HG02798 (cell line): ENCODE measurements at regions not wholly inside any gene's neighbourhood (a gene's known extent, or its start where the extent isn't known, plus 50 kb on each side); places are given as distances from the start of the nearest gene placed in this dataset.

Experiments used
- ATAC-seq: cut with Tn5 transposase; IDR thresholded peaks from one replicate; pipeline ENCODE4 v1.9.1; 2021; ENCODE audit warnings: mild to moderate bottlenecking; ENCODE audit not compliant: unreplicated experiment, poor library complexity

- no peak for ATAC-seq
These were observed 110.7 kb upstream of the ADGRF1 start for GRCh38 chr6:47152666-47153403.

DNA sequence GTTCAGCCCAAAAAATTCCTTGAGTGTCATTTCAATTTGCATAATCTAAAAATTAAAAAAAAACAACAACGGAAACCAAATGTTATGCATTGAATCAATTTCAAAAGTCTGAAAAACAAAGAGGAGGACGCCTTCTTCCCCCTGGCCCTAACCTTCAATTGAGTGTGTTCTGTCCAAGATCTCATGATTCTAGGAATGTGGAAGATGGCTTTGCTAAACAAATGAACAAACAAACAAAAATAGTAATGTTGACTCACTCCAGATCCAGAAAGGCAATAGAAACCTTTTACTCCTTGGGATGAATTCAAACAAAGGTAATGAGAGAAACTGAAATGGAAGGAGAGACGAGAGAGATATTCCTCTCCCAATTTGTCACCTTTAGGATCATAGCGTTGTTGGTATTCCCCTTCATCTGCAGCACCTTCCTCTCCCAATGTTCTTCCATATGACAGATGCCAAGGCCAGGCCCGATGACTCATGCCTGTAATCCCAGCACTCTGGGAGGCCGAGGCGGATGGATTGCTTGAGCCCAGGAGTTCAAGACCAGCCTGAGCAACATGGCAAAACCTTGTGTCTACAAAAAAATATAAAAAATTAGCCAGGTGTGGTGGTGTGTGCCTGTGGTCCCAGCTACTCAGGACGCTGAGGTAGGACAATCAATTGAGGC, 109.2 kb upstream of the ADGRF1 start:
- ATAC-seq, result no peak

DNA sequence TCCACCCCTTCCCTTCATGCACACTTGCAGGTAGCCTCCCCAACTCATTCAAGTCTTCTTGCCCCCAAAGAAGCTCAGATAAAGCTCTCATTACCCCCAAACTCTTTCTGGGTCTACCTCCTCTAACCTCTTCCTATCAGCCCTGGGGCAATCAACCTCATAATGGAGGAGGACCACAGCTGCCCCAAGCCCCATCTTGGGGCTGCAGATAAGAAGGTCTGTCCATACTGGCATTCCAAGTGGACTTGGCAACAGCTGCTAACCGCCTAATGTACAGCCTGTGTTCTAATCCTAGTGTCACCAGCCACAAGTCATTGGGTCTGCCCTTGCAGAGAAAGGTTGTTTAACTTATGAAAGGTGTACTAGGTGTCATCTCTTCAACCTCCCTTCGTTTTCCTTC, 107.4 kb upstream of the ADGRF1 start:
- no peak for ATAC-seq

GRCh38 chr6:47149066-47149465, 106.9 kb upstream of the ADGRF1 start:
- ATAC-seq, result no peak

GRCh38 chr6:47147836-47148344, 105.8 kb upstream of the ADGRF1 start:
- ATAC-seq, result no peak

DNA sequence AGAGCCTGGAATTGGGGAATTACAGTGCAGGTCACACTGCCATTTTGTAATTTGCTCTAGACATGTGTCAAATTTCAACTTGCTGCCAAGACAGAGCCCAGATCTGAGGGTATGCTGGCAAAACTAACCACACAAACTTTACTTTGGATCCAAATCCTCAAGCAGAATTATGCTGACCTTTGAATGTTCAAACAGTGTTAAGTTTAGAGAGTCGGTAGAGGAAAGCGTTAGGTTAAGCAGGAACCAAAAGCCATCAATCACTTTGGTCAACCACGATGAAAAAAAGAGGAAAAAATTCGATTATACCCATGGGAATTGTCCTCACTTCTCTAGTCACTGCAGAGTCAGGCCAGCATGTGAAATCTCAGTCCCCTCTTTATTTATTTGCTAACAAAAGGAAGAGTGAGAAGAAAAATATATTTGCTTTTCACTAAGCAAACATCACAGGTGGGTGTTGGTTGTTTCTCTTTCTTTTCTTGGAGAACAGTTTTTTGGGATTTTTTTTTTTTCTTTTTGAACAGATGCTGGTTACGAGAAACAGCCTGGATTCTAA, 105.1 kb upstream of the ADGRF1 start:
- ATAC-seq, result no peak

DNA sequence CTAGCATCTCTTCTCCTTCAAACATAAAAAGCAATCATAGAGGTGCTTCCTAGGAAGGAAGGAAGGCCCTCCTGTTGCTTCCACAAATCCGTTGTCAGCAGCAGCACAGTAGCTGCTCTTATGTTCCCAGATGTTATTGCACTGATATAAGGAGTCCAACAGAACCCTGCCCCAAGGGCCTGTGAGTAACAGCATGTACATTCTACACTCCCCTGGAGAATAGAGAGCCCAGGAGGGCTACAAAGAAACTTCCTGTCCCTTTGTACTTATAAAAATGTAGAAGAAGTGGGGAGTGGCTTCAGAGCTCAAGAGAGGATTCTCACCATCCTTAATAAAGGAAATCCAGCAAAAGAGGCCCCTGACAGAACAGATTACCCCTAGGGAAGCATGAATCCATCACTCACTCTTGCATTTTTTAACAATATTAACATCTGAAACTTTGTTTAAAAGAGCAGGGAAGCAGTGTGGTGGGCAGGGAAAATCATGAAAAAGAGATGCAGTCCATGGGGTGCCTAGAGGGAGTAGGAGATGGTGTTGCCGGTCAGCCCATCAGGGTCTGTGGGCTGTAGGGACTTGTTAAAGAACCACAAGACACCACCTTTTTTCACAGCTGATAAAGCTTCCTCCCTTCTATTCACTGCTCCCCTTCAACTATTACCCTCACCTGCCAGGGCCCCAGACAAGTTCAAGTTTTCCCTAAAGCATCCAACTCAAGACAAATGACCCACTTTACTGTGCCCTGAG, 104.5 kb upstream of the ADGRF1 start:
- no peak for ATAC-seq

- no peak for ATAC-seq
These were observed 103.1 kb upstream of the ADGRF1 start for GRCh38 chr6:47145212-47145611.

GRCh38 chr6:47144306-47144705, 102.2 kb upstream of the ADGRF1 start:
- no peak for ATAC-seq

DNA sequence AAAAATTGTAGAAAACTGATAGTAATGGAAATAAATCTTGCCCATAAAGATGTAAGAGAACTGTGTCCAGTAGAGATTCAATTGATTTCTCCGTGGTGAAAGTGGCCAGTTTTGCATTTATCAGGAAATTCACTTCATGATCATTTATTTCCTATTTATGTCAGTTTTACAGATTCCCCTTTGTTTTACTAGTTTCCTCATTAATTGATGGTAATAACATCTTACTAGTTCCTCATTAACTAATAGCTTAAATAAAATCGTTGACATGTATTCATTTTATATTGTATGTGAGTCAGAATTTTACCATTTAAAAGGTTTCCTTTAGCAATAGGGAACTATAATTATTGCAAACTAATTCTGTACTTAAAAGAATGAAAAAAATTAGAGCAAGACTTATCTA, 99.8 kb upstream of the ADGRF1 start:
- no peak for ATAC-seq

DNA sequence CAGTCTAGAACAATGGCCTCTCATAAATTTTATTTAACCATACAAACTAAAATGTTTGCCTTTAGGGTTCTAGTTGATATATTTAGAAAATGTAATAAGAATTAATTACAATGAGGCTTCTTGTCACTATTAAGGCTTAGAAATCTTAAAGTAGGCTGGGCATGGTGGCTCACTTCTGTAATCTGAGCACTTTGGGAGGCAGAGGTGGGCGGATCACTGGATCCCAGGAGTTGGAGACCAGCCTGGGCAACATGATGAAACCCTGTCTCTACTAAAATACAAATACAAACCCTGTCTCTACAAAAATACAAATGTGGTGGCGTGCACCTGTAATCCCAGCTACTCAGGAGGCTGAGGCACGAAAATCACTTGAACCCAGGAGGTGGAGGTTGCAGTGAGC, 99.0 kb upstream of the ADGRF1 start:
- no peak for ATAC-seq

DNA sequence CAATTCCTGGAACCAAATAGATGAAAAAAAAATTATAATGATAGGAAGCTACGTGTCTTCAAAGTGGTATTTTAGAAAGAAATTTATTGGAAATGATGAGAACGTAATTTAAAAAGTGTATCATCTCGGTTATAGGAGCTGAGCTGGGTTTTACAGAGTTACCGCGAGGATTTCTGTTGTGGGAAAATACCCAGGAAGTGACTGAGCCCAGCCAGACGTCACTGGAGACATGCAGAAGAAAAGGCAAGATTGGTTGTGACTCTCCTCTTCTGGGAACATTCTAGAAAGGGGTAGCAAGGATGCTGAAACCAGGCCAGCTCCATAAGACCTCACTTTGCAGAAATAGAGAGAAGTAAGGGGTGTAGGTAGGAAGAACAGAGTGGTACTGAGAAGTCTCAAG, 95.9 kb upstream of the ADGRF1 start:
- ATAC-seq, result no peak

GRCh38 chr6:47137073-47137472, 94.9 kb upstream of the ADGRF1 start:
- no peak for ATAC-seq

DNA sequence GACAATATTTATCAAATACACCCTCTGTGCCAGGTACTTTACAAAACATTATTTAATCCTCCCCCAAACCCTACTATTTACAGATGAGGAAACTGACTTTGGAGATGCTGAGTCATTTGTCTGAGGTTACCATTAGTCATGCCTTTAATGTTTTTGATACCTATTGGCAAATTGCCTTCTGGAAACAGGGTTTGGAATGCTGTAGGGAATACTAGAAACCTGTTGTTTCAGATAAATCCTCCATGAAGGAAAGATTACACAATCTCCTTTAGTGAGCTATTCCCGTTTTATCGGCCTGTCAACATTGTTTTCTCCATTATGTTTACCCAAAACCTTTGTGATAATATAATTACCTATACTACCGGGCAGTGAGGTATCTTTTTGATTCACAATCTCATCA, 93.6 kb upstream of the ADGRF1 start:
- ATAC-seq, result no peak

GRCh38 chr6:47134476-47135189, 92.5 kb upstream of the ADGRF1 start:
- no peak for ATAC-seq

DNA sequence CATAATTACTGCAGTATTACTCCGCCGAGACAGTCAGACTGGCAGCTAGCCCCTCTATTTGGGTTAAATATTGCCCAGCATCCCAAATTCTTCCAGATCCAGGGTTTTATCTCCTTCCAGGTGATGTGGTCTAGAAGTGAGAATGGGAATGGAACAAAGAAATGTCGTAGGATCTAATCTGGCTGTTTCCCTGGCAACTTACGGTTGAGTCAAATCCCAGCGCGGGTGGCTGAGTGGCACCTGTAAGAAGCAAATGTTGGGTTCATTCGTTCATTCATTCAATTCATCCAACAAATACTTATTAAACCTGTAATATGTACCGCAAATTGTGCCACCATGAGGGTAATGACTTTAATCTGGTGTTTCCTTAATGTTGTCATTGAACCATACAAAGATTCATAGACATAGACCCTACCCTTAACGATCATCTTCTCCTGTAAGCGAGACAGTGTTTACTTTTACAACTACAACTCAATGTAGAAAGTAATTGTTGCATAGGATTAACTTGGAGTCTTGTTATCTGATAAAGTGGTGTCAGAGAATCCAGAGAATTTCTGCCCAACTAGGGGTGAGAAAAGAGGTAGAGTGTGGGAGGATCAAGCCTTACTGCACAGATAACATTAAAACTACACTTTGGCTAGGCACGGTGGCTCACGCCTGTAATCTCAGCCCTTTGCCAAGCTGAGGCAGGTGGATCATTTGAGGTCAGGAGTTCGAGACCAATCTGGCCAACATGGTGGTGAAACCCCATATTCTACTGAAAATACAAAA, 91.3 kb upstream of the ADGRF1 start:
- ATAC-seq, result no peak

DNA sequence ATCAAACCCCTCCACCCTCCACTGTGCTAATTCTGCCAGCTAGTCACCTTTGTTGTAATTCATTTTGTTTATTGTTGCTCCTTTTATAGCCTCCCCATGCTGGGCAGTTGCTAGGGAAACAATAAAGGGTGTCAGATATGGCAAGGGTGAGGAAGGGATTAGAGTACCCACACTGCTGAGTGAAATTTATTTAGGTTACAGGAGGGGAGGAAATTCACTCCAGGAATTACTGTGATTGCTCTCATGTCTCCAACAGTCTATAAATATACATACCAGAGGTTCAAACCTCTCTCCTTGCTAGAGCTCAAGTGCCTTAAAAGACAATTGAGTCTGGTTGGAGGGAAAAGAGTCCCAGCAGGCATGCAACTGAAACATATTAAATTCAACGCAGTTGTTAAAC, 90.6 kb upstream of the ADGRF1 start:
- no peak for ATAC-seq

DNA sequence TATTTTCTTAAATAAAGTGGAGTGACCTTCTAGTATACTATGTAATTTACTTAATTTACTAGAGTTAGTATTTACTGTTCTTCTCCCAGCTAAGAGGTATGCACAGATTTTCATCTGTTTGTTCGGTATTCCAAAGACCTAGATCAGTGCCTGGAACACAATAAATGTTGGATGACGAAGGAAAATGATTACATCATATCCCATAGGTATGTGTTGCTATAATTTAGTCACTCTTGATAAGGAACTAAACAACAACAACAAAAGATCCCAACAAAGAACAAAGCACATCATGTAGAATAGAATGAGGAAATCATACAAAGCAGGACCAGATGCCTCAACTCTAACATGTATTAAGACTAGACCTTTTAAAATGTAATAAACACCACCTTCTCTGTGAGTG, 89.6 kb upstream of the ADGRF1 start:
- no peak for ATAC-seq

GRCh38 chr6:47130086-47130485, 88.0 kb upstream of the ADGRF1 start:
- no peak for ATAC-seq

- ATAC-seq, result no peak
These were observed 87.0 kb upstream of the ADGRF1 start for GRCh38 chr6:47129129-47129528.
